ENCODE measurements at regions not wholly inside any gene's neighbourhood (a gene's known extent, or its start where the extent isn't known, plus 50 kb on each side); places are given as distances from the start of the nearest gene placed in this dataset.

DNA sequence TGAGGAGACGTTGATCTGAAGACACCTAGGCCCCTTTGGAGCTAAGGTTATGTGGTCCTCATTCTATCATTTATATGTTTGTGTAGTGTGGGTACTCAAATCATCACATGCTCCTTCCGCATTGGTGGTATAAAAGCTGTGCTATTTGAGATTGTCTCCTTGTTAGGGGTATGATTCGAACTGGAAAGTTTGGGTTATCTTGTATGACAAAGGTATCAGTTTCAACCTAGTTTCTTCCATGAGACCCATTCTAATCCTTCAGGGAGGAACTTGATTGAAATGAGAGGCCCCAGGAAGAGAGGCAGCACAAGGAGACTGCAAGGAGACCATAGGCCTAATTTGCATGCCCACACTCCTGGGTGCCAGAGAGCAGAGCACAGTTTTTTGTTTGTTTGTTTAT, 104.2 kb upstream of the TIAM2 start:
- intact Hi-C loops (cut with DNase I; ENCODE audit: low total_unique reads): loop anchor here (1.0 kb wide), 1 partner anchor 9 kb away; no protein-coding TSS in a partner anchor
- no peaks in the 10 kb centered on the region for H3K4me1 ChIP-seq
- H3K27ac ChIP-seq: no peak overlapping the region
- no peaks in the 10 kb centered on the region for H3K36me3 ChIP-seq
- H3K27me3 ChIP-seq: no peaks in the 10 kb centered on the region
- no peak for DNase-seq (ENCODE audit: low spot score in 2 of 2)
- no peaks in the 10 kb centered on the region for H3K9me3 ChIP-seq
- TF ChIP-seq, protein P1, sequence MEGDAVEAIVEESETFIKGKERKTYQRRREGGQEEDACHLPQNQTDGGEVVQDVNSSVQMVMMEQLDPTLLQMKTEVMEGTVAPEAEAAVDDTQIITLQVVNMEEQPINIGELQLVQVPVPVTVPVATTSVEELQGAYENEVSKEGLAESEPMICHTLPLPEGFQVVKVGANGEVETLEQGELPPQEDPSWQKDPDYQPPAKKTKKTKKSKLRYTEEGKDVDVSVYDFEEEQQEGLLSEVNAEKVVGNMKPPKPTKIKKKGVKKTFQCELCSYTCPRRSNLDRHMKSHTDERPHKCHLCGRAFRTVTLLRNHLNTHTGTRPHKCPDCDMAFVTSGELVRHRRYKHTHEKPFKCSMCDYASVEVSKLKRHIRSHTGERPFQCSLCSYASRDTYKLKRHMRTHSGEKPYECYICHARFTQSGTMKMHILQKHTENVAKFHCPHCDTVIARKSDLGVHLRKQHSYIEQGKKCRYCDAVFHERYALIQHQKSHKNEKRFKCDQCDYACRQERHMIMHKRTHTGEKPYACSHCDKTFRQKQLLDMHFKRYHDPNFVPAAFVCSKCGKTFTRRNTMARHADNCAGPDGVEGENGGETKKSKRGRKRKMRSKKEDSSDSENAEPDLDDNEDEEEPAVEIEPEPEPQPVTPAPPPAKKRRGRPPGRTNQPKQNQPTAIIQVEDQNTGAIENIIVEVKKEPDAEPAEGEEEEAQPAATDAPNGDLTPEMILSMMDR (IDR thresholded peaks at IDR 0.05): no peak
- no peak overlapping the region for H3K4me3 ChIP-seq

DNA sequence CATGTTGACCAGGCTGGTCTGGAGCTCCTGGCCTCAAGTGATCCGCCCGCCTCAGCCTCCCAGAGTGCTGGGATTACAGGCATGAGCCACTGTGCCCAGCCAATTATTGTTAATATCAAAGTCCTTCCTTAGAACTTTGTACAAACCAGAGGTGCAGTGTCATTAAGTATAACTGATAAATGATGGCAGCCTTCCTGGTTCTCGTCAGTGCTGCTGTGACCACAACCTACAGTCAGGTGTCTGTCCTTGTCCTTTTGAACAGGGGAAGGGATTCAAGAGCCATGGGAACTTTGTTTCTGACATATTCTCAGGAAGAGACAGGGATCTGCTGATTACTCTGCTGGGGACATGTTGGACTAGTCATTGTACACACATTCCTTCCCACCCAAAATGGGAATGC, 103.2 kb upstream of the TIAM2 start:
- Histone ChIP-seq H3K27me3 (no peaks in the 10 kb centered on the region), H3K4me3 (no peak overlapping the region), H3K36me3 (no peaks in the 10 kb centered on the region), H3K4me1 (no peaks in the 10 kb centered on the region), H3K9me3 (no peaks in the 10 kb centered on the region), H3K27ac (no peak overlapping the region)
- no peak for DNase-seq (ENCODE audit: low spot score in 2 of 2)
- intact Hi-C loops (cut with DNase I; ENCODE audit: low total_unique reads): no loop called here
- no peak for TF ChIP-seq POLR2A (IDR thresholded peaks at IDR 0.05)
- TF ChIP-seq, protein P1 (IDR thresholded peaks at IDR 0.05): no peak
- TF ChIP-seq POLR2AphosphoS5 (IDR thresholded peaks at IDR 0.05): no peak

DNA sequence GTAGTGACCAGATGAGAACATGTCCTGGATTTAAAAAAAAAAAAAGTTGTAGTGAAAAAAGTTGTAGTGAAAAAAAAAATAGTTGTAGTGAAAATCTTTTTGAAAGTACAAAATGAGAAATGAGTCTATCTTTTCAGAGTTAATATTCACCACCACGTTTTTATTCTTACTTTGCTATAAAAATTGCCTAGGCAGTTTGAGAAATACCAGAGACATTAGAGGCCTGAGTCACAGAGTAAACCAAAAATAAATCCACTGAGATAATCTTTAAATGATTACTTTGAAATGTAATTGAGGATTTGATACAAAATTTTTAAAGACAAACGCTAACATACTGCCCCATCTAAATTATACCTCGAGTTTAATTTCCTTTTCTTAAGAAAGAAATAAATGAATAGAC, 101.2 kb upstream of the TIAM2 start:
- H3K27me3 ChIP-seq: no peaks in the 10 kb centered on the region
- no peak for DNase-seq (ENCODE audit: low spot score in 2 of 2)
- H3K4me1 ChIP-seq: no peaks in the 10 kb centered on the region
- no peak overlapping the region for H3K4me3 ChIP-seq
- TF ChIP-seq, protein P1 (IDR thresholded peaks at IDR 0.05): no peak
- intact Hi-C loops (cut with DNase I; ENCODE audit: low total_unique reads): no loop called here
- no peak overlapping the region for H3K27ac ChIP-seq
- H3K36me3 ChIP-seq: no peaks in the 10 kb centered on the region
- H3K9me3 ChIP-seq: no peaks in the 10 kb centered on the region

DNA sequence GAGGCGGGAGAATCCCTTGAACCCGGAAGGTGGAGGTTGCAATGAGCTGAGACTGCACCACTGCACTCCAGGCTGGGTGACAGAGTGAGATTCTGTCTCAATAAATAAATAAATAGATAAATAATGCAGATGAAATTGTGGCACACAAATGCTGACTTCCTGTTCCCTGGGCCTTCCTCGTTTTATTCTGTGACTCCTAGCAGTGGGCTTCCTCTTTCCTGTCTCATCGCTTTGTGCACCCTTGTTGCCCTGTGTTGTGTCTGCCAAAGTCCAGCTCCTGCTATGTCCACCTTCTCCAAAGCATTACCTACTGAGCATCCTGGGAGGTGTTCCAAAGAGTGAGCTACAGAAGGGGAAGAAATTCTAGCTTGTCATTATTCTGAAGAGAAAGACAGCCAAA, 100.2 kb upstream of the TIAM2 start:
- intact Hi-C loops (cut with DNase I; ENCODE audit: low total_unique reads): no loop called here
- DNase-seq (ENCODE audit: low spot score in 2 of 2): no peak
- H3K36me3 ChIP-seq: no peaks in the 10 kb centered on the region
- H3K9me3 ChIP-seq: no peaks in the 10 kb centered on the region
- no peak overlapping the region for H3K27ac ChIP-seq
- no peak overlapping the region for H3K4me3 ChIP-seq
- no peaks in the 10 kb centered on the region for H3K4me1 ChIP-seq
- TF ChIP-seq POLR2AphosphoS5 (IDR thresholded peaks at IDR 0.05) (no peak), POLR2A (IDR thresholded peaks at IDR 0.05) (no peak)
- TF ChIP-seq, protein P1 (IDR thresholded peaks at IDR 0.05): no peak
- no peaks in the 10 kb centered on the region for H3K27me3 ChIP-seq

DNA sequence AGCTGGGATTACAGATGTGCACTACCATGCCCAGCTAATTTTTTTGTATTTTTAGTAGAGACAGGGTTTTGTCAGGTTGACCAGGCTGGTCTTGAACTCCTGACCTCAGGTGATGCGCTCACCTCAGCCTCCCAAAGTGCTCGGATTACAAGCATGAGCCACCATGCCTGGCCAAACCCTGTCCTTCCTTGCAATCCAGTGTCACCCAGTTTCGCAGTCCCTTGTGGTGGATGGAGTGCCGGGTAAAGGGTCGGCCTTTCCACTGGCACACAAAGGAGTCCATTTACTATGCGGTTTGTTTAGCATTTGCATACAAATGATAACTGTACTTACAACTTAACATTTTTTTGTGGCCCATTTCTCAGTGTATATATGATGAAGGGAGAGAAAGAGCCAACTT, 99.3 kb upstream of the TIAM2 start:
- intact Hi-C loops (cut with DNase I; ENCODE audit: low total_unique reads): no loop called here
- Histone ChIP-seq H3K27ac (no peak overlapping the region), H3K9me3 (no peaks in the 10 kb centered on the region), H3K4me1 (no peaks in the 10 kb centered on the region), H3K4me3 (no peak overlapping the region), H3K36me3 (no peaks in the 10 kb centered on the region), H3K27me3 (no peaks in the 10 kb centered on the region)
- no peak for DNase-seq (ENCODE audit: low spot score in 2 of 2)
- TF ChIP-seq POLR2AphosphoS5 (IDR thresholded peaks at IDR 0.05) (no peak), POLR2A (IDR thresholded peaks at IDR 0.05) (no peak)
- TF ChIP-seq, protein P1 (IDR thresholded peaks at IDR 0.05): no peak

All from breast epithelium (tissue), 4 donors.